ENCODE measurements at regions not wholly inside any gene's neighbourhood (a gene's known extent, or its start where the extent isn't known, plus 50 kb on each side); places are given as distances from the start of the nearest gene placed in this dataset.

GRCh38 chr13:111515635-111516034, 195.2 kb downstream of the TEX29 start:
- H3K9me3 Mint-ChIP-seq: peaks cover 40% of the 10 kb centered on the region

GRCh38 chr13:111516712-111517640, 196.5 kb downstream of the TEX29 start:
- Mint-ChIP-seq H3K27ac (no peak overlapping the region), H3K27me3 (ENCODE audit: insufficient read depth) (peaks cover 2% of the 10 kb centered on the region; the same call in 1 of the 2 replicates), H3K4me1 (ENCODE audit: low read depth) (no peaks in the 10 kb centered on the region), H3K36me3 (ENCODE audit: low read depth) (no peaks in the 10 kb centered on the region; the same call in 1 of the 2 replicates), H3K4me3 (no peak overlapping the region), H3K9me3 (peaks cover 35% of the 10 kb centered on the region)
- no peak for TF ChIP-seq CTCF (IDR thresholded peaks at IDR 0.05)
- DNase-seq: no peak

More at GRCh38 chr13:111515635-111516034, 195.2 kb downstream of the TEX29 start:
- no peak for DNase-seq
- Mint-ChIP-seq H3K4me3 (no peak overlapping the region), H3K27me3 (ENCODE audit: insufficient read depth) (peaks cover 2% of the 10 kb centered on the region), H3K27ac (no peak overlapping the region), H3K4me1 (ENCODE audit: low read depth) (no peaks in the 10 kb centered on the region), H3K36me3 (ENCODE audit: low read depth) (no peaks in the 10 kb centered on the region; the same call in 1 of the 2 replicates)
- no peak for TF ChIP-seq CTCF (IDR thresholded peaks at IDR 0.05)

- H3K9me3 Mint-ChIP-seq: peaks cover 37% of the 10 kb centered on the region
- no peak overlapping the region for H3K4me3 Mint-ChIP-seq
- DNase-seq: no peak
- no peak for TF ChIP-seq CTCF (IDR thresholded peaks at IDR 0.05)
- no peaks in the 10 kb centered on the region; the same call in 1 of the 2 replicates for H3K36me3 Mint-ChIP-seq (ENCODE audit: low read depth)
- H3K27ac Mint-ChIP-seq: no peak overlapping the region
- no peaks in the 10 kb centered on the region for H3K4me1 Mint-ChIP-seq (ENCODE audit: low read depth)
- H3K27me3 Mint-ChIP-seq (ENCODE audit: insufficient read depth): peaks cover 2% of the 10 kb centered on the region; the same call in 1 of the 2 replicates
These were observed 197.2 kb downstream of the TEX29 start for GRCh38 chr13:111517641-111518010.

GRCh38 chr13:111518161-111518792, 197.8 kb downstream of the TEX29 start:
- no peak for DNase-seq
- Mint-ChIP-seq H3K27ac (no peak overlapping the region), H3K4me1 (ENCODE audit: low read depth) (no peaks in the 10 kb centered on the region), H3K27me3 (ENCODE audit: insufficient read depth) (peaks cover 2% of the 10 kb centered on the region; the same call in 1 of the 2 replicates), H3K36me3 (ENCODE audit: low read depth) (no peaks in the 10 kb centered on the region; the same call in 1 of the 2 replicates), H3K4me3 (no peak overlapping the region), H3K9me3 (peaks cover 32% of the 10 kb centered on the region)
- no peak for TF ChIP-seq CTCF (IDR thresholded peaks at IDR 0.05)

- Mint-ChIP-seq H3K27me3 (ENCODE audit: insufficient read depth) (peaks cover 2% of the 10 kb centered on the region; the same call in 1 of the 2 replicates), H3K9me3 (peaks cover 32% of the 10 kb centered on the region), H3K4me3 (no peak overlapping the region), H3K27ac (no peak overlapping the region), H3K36me3 (ENCODE audit: low read depth) (no peaks in the 10 kb centered on the region; the same call in 1 of the 2 replicates), H3K4me1 (ENCODE audit: low read depth) (no peaks in the 10 kb centered on the region)
- no peak for TF ChIP-seq CTCF (IDR thresholded peaks at IDR 0.05)
- no peak for DNase-seq
These were observed 198.6 kb downstream of the TEX29 start for GRCh38 chr13:111519041-111519440.
